Endodermal cell (in vitro differentiated cells): ENCODE measurements at regions not wholly inside any gene's neighbourhood (a gene's known extent, or its start where the extent isn't known, plus 50 kb on each side); places are given as distances from the start of the nearest gene placed in this dataset.

Source experiments
- DNase-seq: peaks from one replicate; pipeline ENCODE4 v3.0.0-alpha.2; 2017
- H3K27ac ChIP-seq: 2 replicates; pipeline ENCODE4 v1.5.1; 2013; ENCODE audit warnings: mild to moderate bottlenecking, low read depth, low read length, moderate library complexity
- H3K27me3 ChIP-seq: 2 replicates; pipeline ENCODE4 v1.6.1; 2013; ENCODE audit warnings: mild to moderate bottlenecking, low read length, moderate library complexity; ENCODE audit not compliant: insufficient read depth, control insufficient read depth, poor library complexity, severe bottlenecking
- H3K36me3 ChIP-seq: 2 replicates; pipeline ENCODE4 v1.7.0; 2013; ENCODE audit warnings: mild to moderate bottlenecking, low read length, moderate library complexity; ENCODE audit not compliant: control insufficient read depth, insufficient read depth
- H3K4me1 ChIP-seq: one replicate; pipeline ENCODE4 v1.7.0; 2013; ENCODE audit warnings: low read length; ENCODE audit not compliant: control insufficient read depth, insufficient read depth
- H3K4me3 ChIP-seq: 2 replicates; pipeline ENCODE4 v1.5.1; 2013; ENCODE audit warnings: mild to moderate bottlenecking, low read length, moderate library complexity
- H3K9ac ChIP-seq: 2 replicates; pipeline ENCODE4 v1.6.1; 2013; ENCODE audit warnings: mild to moderate bottlenecking, low read length, moderate library complexity; ENCODE audit not compliant: poor library complexity, severe bottlenecking; ENCODE audit errors: extremely low read depth
- H3K9me3 ChIP-seq: 2 replicates; pipeline ENCODE4 v1.6.1; 2013; ENCODE audit warnings: mild to moderate bottlenecking, low read length, moderate library complexity; ENCODE audit not compliant: control insufficient read depth
- H3K27ac Mint-ChIP-seq: 2 replicates; pipeline ENCODE4 v1.8.0; 2020; ENCODE audit warnings: mixed read lengths
- H3K27me3 Mint-ChIP-seq: 2 replicates; pipeline ENCODE4 v1.8.0; 2021; ENCODE audit warnings: mild to moderate bottlenecking, mixed read lengths; ENCODE audit not compliant: insufficient read depth
- H3K36me3 Mint-ChIP-seq: 2 replicates; pipeline ENCODE4 v1.8.0; 2020; ENCODE audit warnings: low read depth, mixed read lengths
- H3K4me1 Mint-ChIP-seq: 2 replicates; pipeline ENCODE4 v1.8.0; 2020; ENCODE audit warnings: mixed read lengths
- H3K4me3 Mint-ChIP-seq: 2 replicates; pipeline ENCODE4 v1.8.0; 2020; ENCODE audit warnings: mild to moderate bottlenecking, moderate library complexity, mixed read lengths
- H3K9me3 Mint-ChIP-seq: 2 replicates; pipeline ENCODE4 v1.8.0; 2020; ENCODE audit warnings: mild to moderate bottlenecking, mixed read lengths
- CTCF ChIP-seq: fragments of 200-600 bp; sonication (generic); conservative IDR thresholded peaks from 2 replicates; pipeline ENCODE4 v1.5.0; 2021; ENCODE audit warnings: antibody characterized with exemption, mild to moderate bottlenecking
- WGBS, 2 experiments: methylation state at CpG; one replicate each; pipeline versions ENCODE4 v1.1.5 to v1.1.7; 2013; ENCODE audit warnings: missing lambda C conversion rate in 2 of 2, mixed read lengths in 1 of 2; ENCODE audit not compliant: insufficient coverage in 1 of 2, insufficient read length in 1 of 2; 5-methylcytosine and 5-hydroxymethylcytosine counted together

DNA sequence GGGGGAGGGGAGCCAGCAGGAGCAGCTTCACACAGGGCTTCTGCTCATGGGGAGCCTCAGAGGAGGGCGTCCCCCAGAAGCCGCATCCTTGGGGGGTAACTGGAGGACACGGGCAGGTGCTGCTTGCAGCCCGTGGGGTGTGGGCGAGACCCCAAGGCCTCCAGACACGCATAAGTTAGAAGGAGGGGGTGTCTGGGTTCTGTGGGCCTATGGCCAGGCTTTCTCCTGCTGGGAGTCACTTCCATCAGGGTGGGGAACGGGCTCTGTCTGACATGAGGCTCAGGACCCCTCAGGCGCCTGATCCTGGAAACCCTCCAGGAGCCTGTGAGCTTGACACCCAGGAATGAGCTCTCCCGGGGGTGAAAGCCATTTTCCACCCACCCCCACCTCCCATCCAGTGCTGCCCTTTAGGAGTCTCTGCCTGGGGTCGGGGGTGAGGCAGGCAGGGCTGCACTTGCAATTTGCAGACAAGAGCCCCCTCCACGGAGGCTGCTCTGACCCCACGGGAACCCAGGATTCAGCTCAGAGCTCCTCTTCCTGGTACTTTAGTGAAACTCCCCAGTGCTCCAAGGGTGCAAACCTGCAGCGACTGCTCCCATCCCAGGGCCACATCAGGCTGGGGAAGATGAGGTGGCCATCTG lies 325.7 kb downstream of the ADGRD1 start:
- no peak overlapping the region for H3K9ac ChIP-seq
- 80 to 86% methylated on average over 5 to 13 of the region's 13 CpGs for WGBS, 2 experiments
- Mint-ChIP-seq H3K36me3 (no peaks in the 10 kb centered on the region), H3K9me3 (no peaks in the 10 kb centered on the region), H3K4me3 (no peak overlapping the region), H3K4me1 (peaks cover 6% of the 10 kb centered on the region), H3K27ac (no peak overlapping the region), H3K27me3 (peaks cover 2% of the 10 kb centered on the region)
- H3K27ac ChIP-seq, result no peak overlapping the region
- no peaks in the 10 kb centered on the region for H3K9me3 ChIP-seq
- DNase-seq, result no peak
- H3K4me3 ChIP-seq, result no peak overlapping the region
- H3K4me1 ChIP-seq, result peaks cover 3% of the 10 kb centered on the region
- no peaks in the 10 kb centered on the region for H3K36me3 ChIP-seq
- H3K27me3 ChIP-seq, result no peaks in the 10 kb centered on the region
- no peak for TF ChIP-seq CTCF

DNA sequence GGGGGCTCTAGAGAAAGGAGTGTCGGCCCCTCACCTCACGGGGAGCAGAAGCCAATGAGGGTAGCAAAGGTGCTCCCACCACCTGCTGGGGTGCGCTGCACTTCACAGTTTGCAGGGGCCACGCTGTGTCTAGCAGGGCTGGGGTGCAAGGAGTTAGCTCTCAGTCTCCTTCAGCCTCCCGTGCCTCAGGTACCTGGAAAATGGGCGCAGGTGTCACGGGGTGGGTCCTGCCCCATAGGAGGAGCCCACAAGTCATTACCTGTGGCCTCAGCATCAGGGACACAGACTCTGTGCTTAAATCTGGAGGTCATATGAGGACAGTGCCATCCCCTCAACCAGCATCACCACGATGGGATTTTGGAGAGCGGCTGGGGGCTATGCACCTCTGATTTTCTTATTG lies 326.7 kb downstream of the ADGRD1 start:
- no peak overlapping the region for H3K4me3 ChIP-seq
- H3K9ac ChIP-seq, result no peak overlapping the region
- Mint-ChIP-seq H3K9me3 (no peaks in the 10 kb centered on the region), H3K4me1 (peaks cover 6% of the 10 kb centered on the region), H3K27me3 (peaks cover 2% of the 10 kb centered on the region), H3K36me3 (no peaks in the 10 kb centered on the region), H3K27ac (no peak overlapping the region), H3K4me3 (no peak overlapping the region)
- no peak for TF ChIP-seq CTCF
- 89 to 98% methylated on average over 7 to 9 of the region's 9 CpGs for WGBS, 2 experiments
- H3K4me1 ChIP-seq, result peaks cover 3% of the 10 kb centered on the region
- no peaks in the 10 kb centered on the region for H3K36me3 ChIP-seq
- DNase-seq, result no peak
- no peaks in the 10 kb centered on the region for H3K27me3 ChIP-seq
- no peaks in the 10 kb centered on the region for H3K9me3 ChIP-seq
- no peak overlapping the region for H3K27ac ChIP-seq

- DNase-seq, result no peak
- no peak overlapping the region for H3K4me3 ChIP-seq
- Mint-ChIP-seq H3K36me3 (no peaks in the 10 kb centered on the region), H3K9me3 (no peaks in the 10 kb centered on the region), H3K4me1 (peaks cover 5% of the 10 kb centered on the region), H3K27ac (no peak overlapping the region), H3K27me3 (peaks cover 2% of the 10 kb centered on the region), H3K4me3 (no peak overlapping the region)
- TF ChIP-seq CTCF, result no peak
- no peaks in the 10 kb centered on the region for H3K36me3 ChIP-seq
- WGBS, 2 experiments, result 89 to 100% methylated on average over 3 to 11 of the region's 11 CpGs
- no peak overlapping the region for H3K27ac ChIP-seq
- H3K9me3 ChIP-seq, result no peaks in the 10 kb centered on the region
- H3K4me1 ChIP-seq, result peaks cover 3% of the 10 kb centered on the region
- H3K27me3 ChIP-seq, result no peaks in the 10 kb centered on the region
- H3K9ac ChIP-seq, result no peak overlapping the region
Measured at GRCh38 chr12:131281016-131281415, 327.3 kb downstream of the ADGRD1 start.
